Osteoblast (primary cell): ENCODE measurements at regions not wholly inside any gene's neighbourhood (a gene's known extent, or its start where the extent isn't known, plus 50 kb on each side); places are given as distances from the start of the nearest gene placed in this dataset.
A peak's percentile ranks its signal among the peaks of the same experiment; 100 is the strongest.

Experiments
- DNase-seq: peaks from one replicate; pipeline ENCODE4 v3.0.0; 2011; ENCODE audit warnings: low spot score, mixed read lengths; ENCODE audit not compliant: insufficient read length; ENCODE audit errors: missing footprints
- H2AFZ ChIP-seq: 2 replicates; pipeline ENCODE4 v1.6.0; 2011; ENCODE audit warnings: mild to moderate bottlenecking, low read length
- H3K27ac ChIP-seq: 2 replicates; pipeline ENCODE4 v1.5.1; 2011; ENCODE audit warnings: mild to moderate bottlenecking, low read depth, low read length, moderate library complexity
- H3K27me3 ChIP-seq: 2 replicates; pipeline ENCODE4 v1.6.0; 2012; ENCODE audit warnings: mild to moderate bottlenecking, control low read depth, inconsistent platforms, low read length, moderate library complexity; ENCODE audit not compliant: insufficient read depth
- H3K36me3 ChIP-seq: 2 replicates; pipeline ENCODE4 v1.5.1; 2011; ENCODE audit warnings: mild to moderate bottlenecking, low read length, control low read depth, moderate library complexity; ENCODE audit not compliant: insufficient read depth
- H3K4me1 ChIP-seq: 2 replicates; pipeline ENCODE4 v1.5.1; 2011; ENCODE audit warnings: mild to moderate bottlenecking, low read length, control low read depth, moderate library complexity; ENCODE audit not compliant: insufficient read depth
- H3K4me2 ChIP-seq: 2 replicates; pipeline ENCODE4 v1.6.0; 2011; ENCODE audit warnings: mild to moderate bottlenecking, low read length; ENCODE audit not compliant: insufficient read depth
- H3K4me3 ChIP-seq: fragments of 200-600 bp; sonication (generic); 3 replicates; pipeline ENCODE4 v1.5.1; 2012; ENCODE audit warnings: mild to moderate bottlenecking, low read length, inconsistent platforms; ENCODE audit not compliant: insufficient read depth
- H3K79me2 ChIP-seq: 2 replicates; pipeline ENCODE4 v1.6.0; 2012; ENCODE audit warnings: mild to moderate bottlenecking, low read length, control low read depth, inconsistent platforms; ENCODE audit not compliant: insufficient read depth
- H3K9me3 ChIP-seq: 2 replicates; pipeline ENCODE4 v1.5.1; 2011; ENCODE audit warnings: low read depth, low read length, control low read depth
- H4K20me1 ChIP-seq: 2 replicates; pipeline ENCODE4 v1.6.0; 2012; ENCODE audit warnings: mild to moderate bottlenecking, low read length, control low read depth; ENCODE audit not compliant: insufficient read depth
- TF ChIP-seq, protein P1 (sequence below): IDR thresholded peaks from 2 replicates; pipeline ENCODE4 v1.5.1; 2011; ENCODE audit warnings: mild to moderate bottlenecking, low read depth, low read length, moderate library complexity; ENCODE audit errors: extremely low read depth

DNA sequence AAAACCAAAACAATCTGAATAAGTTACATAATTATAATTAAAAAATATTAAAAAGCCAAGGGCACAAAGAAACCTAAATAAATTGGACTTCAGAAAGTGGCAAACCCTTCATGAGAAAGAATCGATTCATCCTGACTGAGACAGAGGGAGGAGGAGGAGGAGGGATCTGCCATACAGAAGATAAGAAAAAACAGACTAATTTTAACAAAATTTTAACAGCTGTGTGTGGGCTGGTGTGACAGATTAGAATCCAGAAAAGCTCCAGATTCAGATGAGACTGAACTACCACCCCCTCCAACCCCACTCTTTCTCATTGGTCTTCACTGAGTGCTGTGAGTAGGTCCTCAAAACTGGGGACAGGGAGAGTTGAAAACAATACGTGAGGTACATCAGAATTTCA is 111.5 kb upstream of the HTR2A start:
- no peak for DNase-seq
- Histone ChIP-seq H3K4me3 (no peak overlapping the region), H3K27ac (no peak overlapping the region), H3K4me1 (no peaks in the 10 kb centered on the region), H3K27me3 (no peaks in the 10 kb centered on the region), H2AFZ (no peak overlapping the region), H3K9me3 (no peaks in the 10 kb centered on the region), H3K36me3 (no peaks in the 10 kb centered on the region), H3K79me2 (no peaks in the 10 kb centered on the region), H3K4me2 (no peak overlapping the region), H4K20me1 (no peaks in the 10 kb centered on the region)
- TF ChIP-seq, protein P1, sequence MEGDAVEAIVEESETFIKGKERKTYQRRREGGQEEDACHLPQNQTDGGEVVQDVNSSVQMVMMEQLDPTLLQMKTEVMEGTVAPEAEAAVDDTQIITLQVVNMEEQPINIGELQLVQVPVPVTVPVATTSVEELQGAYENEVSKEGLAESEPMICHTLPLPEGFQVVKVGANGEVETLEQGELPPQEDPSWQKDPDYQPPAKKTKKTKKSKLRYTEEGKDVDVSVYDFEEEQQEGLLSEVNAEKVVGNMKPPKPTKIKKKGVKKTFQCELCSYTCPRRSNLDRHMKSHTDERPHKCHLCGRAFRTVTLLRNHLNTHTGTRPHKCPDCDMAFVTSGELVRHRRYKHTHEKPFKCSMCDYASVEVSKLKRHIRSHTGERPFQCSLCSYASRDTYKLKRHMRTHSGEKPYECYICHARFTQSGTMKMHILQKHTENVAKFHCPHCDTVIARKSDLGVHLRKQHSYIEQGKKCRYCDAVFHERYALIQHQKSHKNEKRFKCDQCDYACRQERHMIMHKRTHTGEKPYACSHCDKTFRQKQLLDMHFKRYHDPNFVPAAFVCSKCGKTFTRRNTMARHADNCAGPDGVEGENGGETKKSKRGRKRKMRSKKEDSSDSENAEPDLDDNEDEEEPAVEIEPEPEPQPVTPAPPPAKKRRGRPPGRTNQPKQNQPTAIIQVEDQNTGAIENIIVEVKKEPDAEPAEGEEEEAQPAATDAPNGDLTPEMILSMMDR: no peak

GRCh38 chr13:47005756-47006414 is 109.0 kb upstream of the HTR2A start:
- H3K27ac ChIP-seq: no peak overlapping the region

DNA sequence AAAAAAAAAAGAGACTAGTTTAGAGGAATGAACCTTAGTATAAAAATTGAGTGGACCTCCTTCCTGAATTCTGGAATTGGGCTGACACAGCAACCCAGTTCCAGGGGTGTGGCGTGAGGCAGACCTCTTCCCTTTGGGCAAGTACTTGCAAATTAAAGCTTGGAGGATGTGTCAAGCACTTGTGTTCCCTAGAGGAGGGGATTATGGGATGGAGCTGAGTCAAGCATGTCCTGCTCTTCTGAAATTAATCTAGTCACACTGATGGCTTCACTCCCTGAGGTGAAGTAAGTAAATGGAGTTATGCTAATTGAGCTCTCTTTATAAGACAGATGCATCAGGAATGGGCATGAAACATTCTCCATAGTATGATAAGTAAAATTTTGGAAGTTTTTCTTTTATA is 107.7 kb upstream of the HTR2A start:
- no peak for DNase-seq
- no peaks in the 10 kb centered on the region for H3K9me3 ChIP-seq
- no peaks in the 10 kb centered on the region for H3K79me2 ChIP-seq
- H4K20me1 ChIP-seq: no peaks in the 10 kb centered on the region
- no peak overlapping the region for H3K27ac ChIP-seq
- no peaks in the 10 kb centered on the region for H3K27me3 ChIP-seq
- H3K4me2 ChIP-seq: no peak overlapping the region
- TF ChIP-seq, protein P1: no peak
- H3K36me3 ChIP-seq: no peaks in the 10 kb centered on the region
- H3K4me1 ChIP-seq: no peaks in the 10 kb centered on the region
- no peak overlapping the region for H2AFZ ChIP-seq
- H3K4me3 ChIP-seq: no peak overlapping the region

More at GRCh38 chr13:47005756-47006414, 109.0 kb upstream of the HTR2A start:
- Histone ChIP-seq H4K20me1 (no peaks in the 10 kb centered on the region), H3K4me1 (no peaks in the 10 kb centered on the region), H3K4me3 (no peak overlapping the region), H3K36me3 (no peaks in the 10 kb centered on the region), H3K9me3 (no peaks in the 10 kb centered on the region), H3K79me2 (no peaks in the 10 kb centered on the region), H3K27me3 (no peaks in the 10 kb centered on the region), H2AFZ (no peak overlapping the region), H3K4me2 (no peak overlapping the region)
- TF ChIP-seq, protein P1: no peak
- DNase-seq: peak; percentile 52

DNA sequence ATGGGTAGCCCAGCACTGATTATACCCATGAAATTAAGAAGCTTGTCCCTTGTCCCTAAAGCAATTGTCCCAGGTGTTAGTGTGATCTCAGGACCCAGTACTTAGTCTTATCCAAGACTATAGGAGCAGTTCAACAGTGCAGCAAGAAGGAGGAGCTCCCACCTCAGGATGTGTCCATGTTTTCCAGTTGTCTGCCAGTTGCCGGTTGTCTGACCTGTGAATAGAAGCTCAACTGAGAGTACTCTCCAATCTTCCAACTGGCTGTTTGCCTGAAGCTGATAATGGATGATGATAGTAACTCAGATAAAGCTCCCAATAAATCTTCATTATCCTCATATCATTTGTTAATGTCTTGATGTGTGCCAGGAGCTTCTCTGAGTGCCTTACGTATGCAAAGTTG is 107.2 kb upstream of the HTR2A start:
- Histone ChIP-seq H3K4me3 (no peak overlapping the region), H3K9me3 (no peaks in the 10 kb centered on the region), H4K20me1 (no peaks in the 10 kb centered on the region), H3K4me2 (no peak overlapping the region), H2AFZ (no peak overlapping the region), H3K4me1 (no peaks in the 10 kb centered on the region), H3K27ac (no peak overlapping the region), H3K79me2 (no peaks in the 10 kb centered on the region), H3K36me3 (no peaks in the 10 kb centered on the region), H3K27me3 (no peaks in the 10 kb centered on the region)
- no peak for DNase-seq
- TF ChIP-seq, protein P1: peak; percentile 20
